Caco-2 (cell line): ENCODE measurements at regions not wholly inside any gene's neighbourhood (a gene's known extent, or its start where the extent isn't known, plus 50 kb on each side); places are given as distances from the start of the nearest gene placed in this dataset.

ENCODE experiments used
- BruUV-seq: library from RNA; stranded (reverse); fragments of 400-500 nt; replicated peaks from 2 replicates; lab custom pipeline; 2021; lab: Mats Ljungman, UMichigan
- CTCF ChIA-PET: fragments of 300-600 bp; sonication (Branson Sonifier 250); formaldehyde crosslinking; loops from one replicate; lab custom pipeline; 2022; ENCODE audit warnings: antibody characterized with exemption; lab: Charles Lee
- POLR2A ChIA-PET: fragments of 300-600 bp; sonication (Branson Sonifier 250); formaldehyde crosslinking; loops from one replicate; lab custom pipeline; 2022; ENCODE audit warnings: antibody characterized with exemption; lab: Charles Lee
- DNase-seq, 2 experiments: peaks; one replicate each; pipeline versions ENCODE4 v3.0.0 to v3.0.0-alpha.2; 2020 to 2022
- H3K27me3 ChIP-seq: replicated peaks from 2 replicates; pipeline ENCODE4 v1.6.0; 2011; ENCODE audit warnings: low read length; ENCODE audit not compliant: control insufficient read depth, insufficient read depth
- H3K36me3 ChIP-seq: 2 replicates; pipeline ENCODE4 v1.5.1; 2011; ENCODE audit warnings: low read length; ENCODE audit not compliant: control insufficient read depth, insufficient read depth
- H3K4me1 ChIP-seq: fragments of 250-450 bp; sonication (Bioruptor Pico); 2 replicates; pipeline ENCODE4 v1.5.1; 2020; ENCODE audit warnings: mild to moderate bottlenecking
- H3K4me3 ChIP-seq: 2 replicates; pipeline ENCODE4 v1.5.1; 2011; ENCODE audit warnings: low read depth, mild to moderate bottlenecking, control low read depth, low read length
- H3K9me3 ChIP-seq: fragments of 250-450 bp; sonication (Bioruptor Pico); 2 replicates; pipeline ENCODE4 v1.5.1; 2020; ENCODE audit warnings: mild to moderate bottlenecking, moderate library complexity
- H3K27ac Mint-ChIP-seq: one replicate; pipeline ENCODE4 v1.8.0; 2022; ENCODE audit warnings: mixed read lengths; ENCODE audit not compliant: unreplicated experiment
- H3K27me3 Mint-ChIP-seq: one replicate; pipeline ENCODE4 v1.8.0; 2022; ENCODE audit warnings: mixed read lengths; ENCODE audit not compliant: insufficient read depth, unreplicated experiment
- H3K36me3 Mint-ChIP-seq: one replicate; pipeline ENCODE4 v1.8.0; 2022; ENCODE audit warnings: mild to moderate bottlenecking, mixed read lengths; ENCODE audit not compliant: insufficient read depth, unreplicated experiment
- H3K4me1 Mint-ChIP-seq: one replicate; pipeline ENCODE4 v1.8.0; 2022; ENCODE audit warnings: low read depth, mixed read lengths; ENCODE audit not compliant: unreplicated experiment
- H3K4me3 Mint-ChIP-seq: one replicate; pipeline ENCODE4 v1.8.0; 2022; ENCODE audit warnings: mild to moderate bottlenecking, moderate library complexity, mixed read lengths; ENCODE audit not compliant: unreplicated experiment
- H3K9me3 Mint-ChIP-seq: one replicate; pipeline ENCODE4 v1.8.0; 2022; ENCODE audit warnings: mixed read lengths; ENCODE audit not compliant: unreplicated experiment
- intact Hi-C: fragments of 100-400 bp; cut with micrococcal nuclease; formaldehyde crosslinking; loops from one replicate; pipeline ENCODE4 v1.10.0; 2022; ENCODE audit not compliant: unreplicated experiment
- TF ChIP-seq, protein P1 (sequence below), 2 experiments: fragments of 200-600 bp in 1 of 2; IDR thresholded peaks; 1 replicate in 1 of 2; 2 replicates in 1 of 2; pipeline versions ENCODE4 v1.5.1 to v1.8.0; 2011 to 2022; ENCODE audit warnings: antibody characterized with exemption in 1 of 2, control low read depth in 1 of 2, inconsistent platforms in 1 of 2, low read depth in 1 of 2, low read length in 1 of 2, mild to moderate bottlenecking in 1 of 2, moderate library complexity in 1 of 2; ENCODE audit not compliant: insufficient read depth in 1 of 2, severe bottlenecking in 1 of 2, unreplicated experiment in 1 of 2

- Mint-ChIP-seq H3K4me3 (no peak overlapping the region), H3K4me1 (peaks cover 5% of the 10 kb centered on the region), H3K27ac (no peak overlapping the region), H3K27me3 (no peaks in the 10 kb centered on the region), H3K36me3 (peaks cover 15% of the 10 kb centered on the region), H3K9me3 (no peaks in the 10 kb centered on the region)
- no peak overlapping the region for H3K4me3 ChIP-seq
- ChIA-PET POLR2A (no interaction called here), CTCF (interaction anchor here (0.6 kb wide), 1 partner anchor 69 kb away, joined by 7 read pairs; no protein-coding TSS in a partner anchor)
- no peaks in the 10 kb centered on the region; the same call in 1 of the 2 replicates for H3K36me3 ChIP-seq
- intact Hi-C loops = loop anchor here (5.0 kb wide), 1 partner anchor 56 kb away; no protein-coding TSS in a partner anchor
- TF ChIP-seq, protein P1, sequence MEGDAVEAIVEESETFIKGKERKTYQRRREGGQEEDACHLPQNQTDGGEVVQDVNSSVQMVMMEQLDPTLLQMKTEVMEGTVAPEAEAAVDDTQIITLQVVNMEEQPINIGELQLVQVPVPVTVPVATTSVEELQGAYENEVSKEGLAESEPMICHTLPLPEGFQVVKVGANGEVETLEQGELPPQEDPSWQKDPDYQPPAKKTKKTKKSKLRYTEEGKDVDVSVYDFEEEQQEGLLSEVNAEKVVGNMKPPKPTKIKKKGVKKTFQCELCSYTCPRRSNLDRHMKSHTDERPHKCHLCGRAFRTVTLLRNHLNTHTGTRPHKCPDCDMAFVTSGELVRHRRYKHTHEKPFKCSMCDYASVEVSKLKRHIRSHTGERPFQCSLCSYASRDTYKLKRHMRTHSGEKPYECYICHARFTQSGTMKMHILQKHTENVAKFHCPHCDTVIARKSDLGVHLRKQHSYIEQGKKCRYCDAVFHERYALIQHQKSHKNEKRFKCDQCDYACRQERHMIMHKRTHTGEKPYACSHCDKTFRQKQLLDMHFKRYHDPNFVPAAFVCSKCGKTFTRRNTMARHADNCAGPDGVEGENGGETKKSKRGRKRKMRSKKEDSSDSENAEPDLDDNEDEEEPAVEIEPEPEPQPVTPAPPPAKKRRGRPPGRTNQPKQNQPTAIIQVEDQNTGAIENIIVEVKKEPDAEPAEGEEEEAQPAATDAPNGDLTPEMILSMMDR (IDR thresholded peaks at IDR 0.05; ENCODE audit: insufficient read depth in 1 of 2, low read depth in 1 of 2, low read length in 1 of 2, severe bottlenecking in 1 of 2, unreplicated experiment in 1 of 2) = no peak
- H3K27me3 ChIP-seq = no peaks in the 10 kb centered on the region
- no TSS peak for BruUV-seq
- no peak for DNase-seq
- no peaks in the 10 kb centered on the region for H3K4me1 ChIP-seq
- H3K9me3 ChIP-seq = no peaks in the 10 kb centered on the region
These were observed 214.9 kb upstream of the DMRT1 start for GRCh38 chr9:626596-626995.

DNA sequence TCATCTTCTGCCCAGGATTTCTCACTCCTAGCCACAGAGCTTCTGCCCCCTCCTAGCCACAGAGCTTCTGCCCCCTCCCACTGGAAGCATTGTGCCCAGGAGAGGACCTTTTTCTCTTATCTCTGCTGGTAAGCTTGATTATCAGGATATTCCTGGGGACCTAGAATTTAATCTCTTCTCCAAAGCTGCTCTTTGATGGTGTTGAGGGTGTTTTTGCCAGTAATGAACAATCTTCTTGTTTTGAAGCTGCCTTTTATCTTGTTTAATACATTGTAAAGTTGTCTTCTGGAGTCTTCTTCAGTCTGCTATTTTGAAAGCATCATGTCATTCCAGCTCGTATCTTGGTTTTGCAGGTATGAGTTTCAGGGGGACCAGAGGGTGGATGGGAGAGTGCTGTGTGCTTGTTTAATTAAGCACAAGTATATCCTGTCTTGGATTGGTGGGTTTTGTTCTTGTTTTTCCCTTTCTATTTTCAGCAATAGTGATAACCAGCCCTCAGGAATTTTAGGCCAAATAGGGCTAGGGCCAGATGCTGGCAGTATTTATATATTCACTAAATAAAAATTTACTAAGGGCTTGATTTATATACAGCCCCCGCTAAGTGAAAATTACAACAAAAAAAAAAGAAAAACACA lies 214.0 kb upstream of the DMRT1 start:
- H3K36me3 Mint-ChIP-seq = peaks cover 12% of the 10 kb centered on the region
- ChIA-PET POLR2A (no interaction called here), CTCF (no interaction called here)
- Histone ChIP-seq H3K4me3 (no peak overlapping the region), H3K9me3 (no peaks in the 10 kb centered on the region), H3K36me3 (no peaks in the 10 kb centered on the region; the same call in 1 of the 2 replicates), H3K4me1 (no peaks in the 10 kb centered on the region), H3K27me3 (no peaks in the 10 kb centered on the region)
- DNase-seq = no peak
- H3K27ac Mint-ChIP-seq = no peak overlapping the region
- no peaks in the 10 kb centered on the region for H3K27me3 Mint-ChIP-seq
- no peaks in the 10 kb centered on the region for H3K9me3 Mint-ChIP-seq
- intact Hi-C loops = loop anchor here (5.0 kb wide), 1 partner anchor 55 kb away; no protein-coding TSS in a partner anchor
- BruUV-seq = no TSS peak
- no peak overlapping the region for H3K4me3 Mint-ChIP-seq
- peaks cover 11% of the 10 kb centered on the region for H3K4me1 Mint-ChIP-seq
- TF ChIP-seq, protein P1 (IDR thresholded peaks at IDR 0.05; ENCODE audit: insufficient read depth in 1 of 2, low read depth in 1 of 2, low read length in 1 of 2, severe bottlenecking in 1 of 2, unreplicated experiment in 1 of 2) = no peak

DNA sequence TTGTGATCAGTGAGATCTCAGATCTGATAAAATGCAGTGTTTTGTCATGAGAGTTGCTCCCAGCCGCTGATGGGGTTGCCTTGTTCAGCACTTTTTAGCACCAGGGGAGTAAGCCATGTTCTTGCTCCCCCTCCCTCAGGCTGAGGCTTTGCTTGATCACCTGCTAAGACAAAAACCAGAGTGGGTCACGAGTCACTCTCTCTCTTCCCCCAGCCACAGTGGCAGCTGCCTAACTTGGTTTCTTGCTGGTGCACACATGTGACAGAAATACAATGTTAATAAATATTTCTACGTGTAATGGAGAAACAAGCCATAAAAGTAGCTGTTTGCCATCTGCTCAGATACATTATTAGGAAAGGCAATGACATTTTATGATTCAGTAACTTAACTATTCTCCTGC lies 212.4 kb upstream of the DMRT1 start:
- TF ChIP-seq, protein P1 (IDR thresholded peaks at IDR 0.05; ENCODE audit: insufficient read depth in 1 of 2, low read depth in 1 of 2, low read length in 1 of 2, severe bottlenecking in 1 of 2, unreplicated experiment in 1 of 2) = no peak
- Histone ChIP-seq H3K4me1 (no peaks in the 10 kb centered on the region), H3K9me3 (no peaks in the 10 kb centered on the region; the same call in 1 of the 2 replicates), H3K4me3 (no peak overlapping the region), H3K36me3 (no peaks in the 10 kb centered on the region; the same call in 1 of the 2 replicates), H3K27me3 (no peaks in the 10 kb centered on the region)
- intact Hi-C loops = loop anchor here (5.0 kb wide), 1 partner anchor 53 kb away; no protein-coding TSS in a partner anchor
- Mint-ChIP-seq H3K9me3 (no peaks in the 10 kb centered on the region), H3K27me3 (no peaks in the 10 kb centered on the region), H3K4me3 (no peak overlapping the region), H3K36me3 (peaks cover 12% of the 10 kb centered on the region), H3K4me1 (peaks cover 11% of the 10 kb centered on the region), H3K27ac (no peak overlapping the region)
- POLR2A ChIA-PET = no interaction called here
- no TSS peak for BruUV-seq
- CTCF ChIA-PET = no interaction called here
- DNase-seq = no peak
